ENCODE measurements at regions not wholly inside any gene's neighbourhood (a gene's known extent, or its start where the extent isn't known, plus 50 kb on each side); places are given as distances from the start of the nearest gene placed in this dataset.

GRCh38 chr12:84247931-84248330 is 664.7 kb downstream of the SLC6A15 start:
- H2BK120ac ChIP-seq (ENCODE audit: low read depth, low read length): no peak overlapping the region
- H2AFZ ChIP-seq (ENCODE audit: low read length): no peak overlapping the region
- H2BK15ac ChIP-seq (ENCODE audit: low read length): no peak overlapping the region
- no peaks in the 10 kb centered on the region for H3K36me3 ChIP-seq (replicated peaks in 1 of 2; ENCODE audit: control insufficient read depth in 2 of 2, insufficient read depth in 2 of 2, low read length in 2 of 2)
- H3K27ac ChIP-seq (replicated peaks; ENCODE audit: low read length): no peak overlapping the region
- no peaks in the 10 kb centered on the region for H3K4me1 ChIP-seq (ENCODE audit: control insufficient read depth in 2 of 2, insufficient read depth in 1 of 2, low read depth in 1 of 2, low read length in 2 of 2)
- H3K4me2 ChIP-seq (ENCODE audit: insufficient read depth, low read length, poor library complexity, severe bottlenecking): no peak overlapping the region
- H2BK12ac ChIP-seq (ENCODE audit: low read length): no peak overlapping the region
- H2AK5ac ChIP-seq (ENCODE audit: low read depth, low read length): no peak overlapping the region
- no CpG with 5 or more reads among the region's 2 CpGs for WGBS, 2 donors (ENCODE audit: extremely low coverage in 2 of 2, insufficient read length in 2 of 2, insufficient replicate concordance in 1 of 2)
- H3K4ac ChIP-seq (ENCODE audit: low read length): no peak overlapping the region
- H3K79me1 ChIP-seq (ENCODE audit: low read depth, low read length): no peaks in the 10 kb centered on the region
- no peak overlapping the region for H3K18ac ChIP-seq (ENCODE audit: low read length)
- no peak overlapping the region for H3K14ac ChIP-seq (ENCODE audit: low read length)
- no peak overlapping the region for H4K8ac ChIP-seq (ENCODE audit: low read depth, low read length)
- no peak overlapping the region for H3K9ac ChIP-seq (ENCODE audit: low read depth, low read length, poor library complexity)
- no peak for DNase-seq (ENCODE audit: low spot score)
- no peak overlapping the region for H3K4me3 ChIP-seq (ENCODE audit: low read length in 2 of 2)
- no peak overlapping the region for H4K91ac ChIP-seq (ENCODE audit: low read depth, low read length, poor library complexity)
- H2BK5ac ChIP-seq (ENCODE audit: low read length): no peak overlapping the region
- H3K27me3 ChIP-seq (ENCODE audit: control insufficient read depth in 3 of 3, insufficient read depth in 3 of 3, low read depth in 1 of 3, low read length in 3 of 3): peaks cover 0 to 2% (median 0%) of the 10 kb centered on the region in 3 experiments
- H3K9me3 ChIP-seq (replicated peaks in 1 of 2; ENCODE audit: control insufficient read depth in 2 of 2, insufficient read depth in 1 of 2, low read depth in 1 of 2, low read length in 2 of 2): no peaks in the 10 kb centered on the region
- H3K23ac ChIP-seq (ENCODE audit: low read depth, low read length, poor library complexity): no peak overlapping the region

GRCh38 chr12:84243686-84244085 is 668.9 kb downstream of the SLC6A15 start:
- Histone ChIP-seq H3K4ac (ENCODE audit: low read length) (no peak overlapping the region), H3K4me1 (ENCODE audit: control insufficient read depth in 2 of 2, insufficient read depth in 1 of 2, low read depth in 1 of 2, low read length in 2 of 2) (no peaks in the 10 kb centered on the region), H3K4me3 (ENCODE audit: low read length in 2 of 2) (no peak overlapping the region), H2AK5ac (ENCODE audit: low read depth, low read length) (no peak overlapping the region), H3K14ac (ENCODE audit: low read length) (no peak overlapping the region), H4K8ac (ENCODE audit: low read depth, low read length) (no peak overlapping the region), H2BK120ac (ENCODE audit: low read depth, low read length) (no peak overlapping the region), H3K27me3 (ENCODE audit: control insufficient read depth in 3 of 3, insufficient read depth in 3 of 3, low read depth in 1 of 3, low read length in 3 of 3) (no peaks in the 10 kb centered on the region), H3K18ac (ENCODE audit: low read length) (no peak overlapping the region), H4K91ac (ENCODE audit: low read depth, low read length, poor library complexity) (no peak overlapping the region), H3K27ac (replicated peaks; ENCODE audit: low read length) (no peak overlapping the region), H3K79me1 (ENCODE audit: low read depth, low read length) (no peaks in the 10 kb centered on the region), H3K9me3 (replicated peaks in 1 of 2; ENCODE audit: control insufficient read depth in 2 of 2, insufficient read depth in 1 of 2, low read depth in 1 of 2, low read length in 2 of 2) (no peaks in the 10 kb centered on the region), H2BK5ac (ENCODE audit: low read length) (no peak overlapping the region), H3K36me3 (replicated peaks in 1 of 2; ENCODE audit: control insufficient read depth in 2 of 2, insufficient read depth in 2 of 2, low read length in 2 of 2) (no peaks in the 10 kb centered on the region), H2BK15ac (ENCODE audit: low read length) (no peak overlapping the region), H3K4me2 (ENCODE audit: insufficient read depth, low read length, poor library complexity, severe bottlenecking) (no peak overlapping the region), H2BK12ac (ENCODE audit: low read length) (no peak overlapping the region), H3K23ac (ENCODE audit: low read depth, low read length, poor library complexity) (no peak overlapping the region), H2AFZ (ENCODE audit: low read length) (no peak overlapping the region), H3K9ac (ENCODE audit: low read depth, low read length, poor library complexity) (no peak overlapping the region)
- WGBS, 2 donors (ENCODE audit: extremely low coverage in 2 of 2, insufficient read length in 2 of 2, insufficient replicate concordance in 1 of 2): no CpG with 5 or more reads among the region's 4 CpGs
- no peak for DNase-seq (ENCODE audit: low spot score)

- H3K4ac ChIP-seq (ENCODE audit: low read length): no peak overlapping the region
- WGBS, 2 donors (ENCODE audit: extremely low coverage in 2 of 2, insufficient read length in 2 of 2, insufficient replicate concordance in 1 of 2): no CpG with 5 or more reads among the region's 3 CpGs
These were observed 689.8 kb downstream of the SLC6A15 start for GRCh38 chr12:84222841-84223240.

GRCh38 chr12:84218406-84218805 is 694.2 kb downstream of the SLC6A15 start:
- Histone ChIP-seq H3K9me3 (replicated peaks in 1 of 2; ENCODE audit: control insufficient read depth in 2 of 2, insufficient read depth in 1 of 2, low read depth in 1 of 2, low read length in 2 of 2) (no peaks in the 10 kb centered on the region), H4K91ac (ENCODE audit: low read depth, low read length, poor library complexity) (no peak overlapping the region), H2BK15ac (ENCODE audit: low read length) (no peak overlapping the region), H3K18ac (ENCODE audit: low read length) (no peak overlapping the region), H3K27me3 (ENCODE audit: control insufficient read depth in 3 of 3, insufficient read depth in 3 of 3, low read depth in 1 of 3, low read length in 3 of 3) (no peaks in the 10 kb centered on the region), H2BK120ac (ENCODE audit: low read depth, low read length) (no peak overlapping the region), H4K8ac (ENCODE audit: low read depth, low read length) (no peak overlapping the region), H3K4me1 (ENCODE audit: control insufficient read depth in 2 of 2, insufficient read depth in 1 of 2, low read depth in 1 of 2, low read length in 2 of 2) (no peaks in the 10 kb centered on the region), H3K9ac (ENCODE audit: low read depth, low read length, poor library complexity) (no peak overlapping the region), H3K23ac (ENCODE audit: low read depth, low read length, poor library complexity) (no peak overlapping the region), H3K79me1 (ENCODE audit: low read depth, low read length) (no peaks in the 10 kb centered on the region), H3K14ac (ENCODE audit: low read length) (no peak overlapping the region), H3K4me3 (ENCODE audit: low read length in 2 of 2) (no peak overlapping the region), H3K4me2 (ENCODE audit: insufficient read depth, low read length, poor library complexity, severe bottlenecking) (no peak overlapping the region), H2BK5ac (ENCODE audit: low read length) (no peak overlapping the region), H2AFZ (ENCODE audit: low read length) (no peak overlapping the region), H3K36me3 (replicated peaks in 1 of 2; ENCODE audit: control insufficient read depth in 2 of 2, insufficient read depth in 2 of 2, low read length in 2 of 2) (no peaks in the 10 kb centered on the region), H2BK12ac (ENCODE audit: low read length) (no peak overlapping the region), H2AK5ac (ENCODE audit: low read depth, low read length) (no peak overlapping the region), H3K27ac (replicated peaks; ENCODE audit: low read length) (no peak overlapping the region), H3K4ac (ENCODE audit: low read length) (no peak overlapping the region)
- no CpG with 5 or more reads among the region's 1 CpG for WGBS, 2 donors (ENCODE audit: extremely low coverage in 2 of 2, insufficient read length in 2 of 2, insufficient replicate concordance in 1 of 2)
- DNase-seq (ENCODE audit: low spot score): no peak

More at GRCh38 chr12:84222841-84223240, 689.8 kb downstream of the SLC6A15 start:
- DNase-seq (ENCODE audit: low spot score): no peak
- peak overlapping the region; percentile 10 for H2AFZ ChIP-seq (ENCODE audit: low read length)
- H3K9ac ChIP-seq (ENCODE audit: low read depth, low read length, poor library complexity): no peak overlapping the region
- no peak overlapping the region for H2BK15ac ChIP-seq (ENCODE audit: low read length)
- no peaks in the 10 kb centered on the region for H3K27me3 ChIP-seq (ENCODE audit: control insufficient read depth in 3 of 3, insufficient read depth in 3 of 3, low read depth in 1 of 3, low read length in 3 of 3)
- H3K4me1 ChIP-seq (ENCODE audit: control insufficient read depth in 2 of 2, insufficient read depth in 1 of 2, low read depth in 1 of 2, low read length in 2 of 2): no peaks in the 10 kb centered on the region
- H3K4me2 ChIP-seq (ENCODE audit: insufficient read depth, low read length, poor library complexity, severe bottlenecking): no peak overlapping the region
- H4K8ac ChIP-seq (ENCODE audit: low read depth, low read length): no peak overlapping the region
- no peak overlapping the region for H3K14ac ChIP-seq (ENCODE audit: low read length)
- H2BK5ac ChIP-seq (ENCODE audit: low read length): no peak overlapping the region
- H3K79me1 ChIP-seq (ENCODE audit: low read depth, low read length): no peaks in the 10 kb centered on the region
- no peaks in the 10 kb centered on the region for H3K36me3 ChIP-seq (replicated peaks in 1 of 2; ENCODE audit: control insufficient read depth in 2 of 2, insufficient read depth in 2 of 2, low read length in 2 of 2)
- no peak overlapping the region for H3K23ac ChIP-seq (ENCODE audit: low read depth, low read length, poor library complexity)
- no peaks in the 10 kb centered on the region for H3K9me3 ChIP-seq (replicated peaks in 1 of 2; ENCODE audit: control insufficient read depth in 2 of 2, insufficient read depth in 1 of 2, low read depth in 1 of 2, low read length in 2 of 2)
- H2BK120ac ChIP-seq (ENCODE audit: low read depth, low read length): no peak overlapping the region
- no peak overlapping the region for H3K18ac ChIP-seq (ENCODE audit: low read length)
- no peak overlapping the region for H3K27ac ChIP-seq (replicated peaks; ENCODE audit: low read length)
- no peak overlapping the region for H2AK5ac ChIP-seq (ENCODE audit: low read depth, low read length)
- no peak overlapping the region for H3K4me3 ChIP-seq (ENCODE audit: low read length in 2 of 2)
- H2BK12ac ChIP-seq (ENCODE audit: low read length): no peak overlapping the region
- no peak overlapping the region for H4K91ac ChIP-seq (ENCODE audit: low read depth, low read length, poor library complexity)

Data from neuronal stem cell (in vitro differentiated cells).